COR-L47 (cell line): ENCODE measurements at regions not wholly inside any gene's neighbourhood (a gene's known extent, or its start where the extent isn't known, plus 50 kb on each side); places are given as distances from the start of the nearest gene placed in this dataset.
"Not testable (repeated sequence)": the region's sequence is repeated elsewhere in the genome, so short reads cannot be mapped to it uniquely, and the experiment has no call there.

Source experiments
- DNase-seq: peaks from one replicate; lab custom pipeline; 2025; lab: John Stamatoyannopoulos, UW

GRCh38 chr6:26720663-26721218, 61.2 kb upstream of the ZNF322 start:
- DNase-seq: not testable (repeated sequence)

GRCh38 chr6:26730019-26730766, 70.6 kb upstream of the ZNF322 start:
- not testable (repeated sequence) for DNase-seq

GRCh38 chr6:26734776-26735472, 75.4 kb upstream of the ZNF322 start:
- not testable (repeated sequence) for DNase-seq

DNA sequence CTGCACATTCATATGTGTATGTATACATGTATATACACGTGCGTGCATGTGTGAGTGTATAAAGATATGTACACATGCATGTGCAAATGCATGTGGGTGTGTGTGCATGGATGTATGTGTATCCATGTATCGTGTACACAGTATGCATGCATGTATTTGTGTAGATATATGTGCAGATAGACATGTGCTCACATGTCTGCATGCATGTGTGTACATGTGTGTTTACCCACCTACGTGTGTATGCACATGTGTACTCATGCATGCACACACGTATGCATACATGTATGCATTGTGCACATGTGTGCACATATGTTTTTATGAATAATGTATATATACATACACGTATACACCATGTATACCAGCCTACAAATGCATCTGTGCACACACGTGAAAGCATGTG, 80.3 kb upstream of the ZNF322 start:
- no peak for DNase-seq

DNA sequence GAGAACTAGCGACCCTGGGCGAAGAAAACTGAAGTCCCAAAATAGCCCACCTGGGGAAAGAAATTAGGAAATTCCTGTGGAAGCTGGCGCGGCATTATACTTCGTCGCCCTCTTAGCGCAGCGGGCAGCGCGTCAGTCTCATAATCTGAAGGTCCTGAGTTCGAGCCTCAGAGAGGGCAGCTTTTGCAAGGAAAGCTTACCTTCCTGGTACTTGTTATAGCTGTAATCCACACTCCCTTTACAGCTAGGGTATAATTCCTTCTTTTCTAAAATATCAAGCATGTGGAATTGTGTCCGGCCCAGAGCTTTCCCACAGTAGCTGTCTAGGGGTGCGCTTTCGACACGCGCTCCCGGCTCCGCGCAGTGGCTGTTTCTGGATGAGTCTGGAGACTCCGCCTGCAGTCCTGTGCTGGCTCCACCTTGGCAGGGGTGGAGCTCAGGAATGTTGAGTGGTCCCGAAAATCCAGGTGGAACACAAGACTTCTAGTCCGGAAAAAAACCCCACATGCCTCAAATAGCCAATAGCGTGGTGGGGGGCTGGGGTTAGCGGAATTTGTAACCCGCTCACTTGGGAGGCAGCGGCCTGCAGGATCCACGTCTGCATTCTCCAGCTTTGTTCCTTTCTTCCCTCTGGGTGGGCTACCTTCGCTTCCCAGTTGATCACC, 83.7 kb upstream of the ZNF322 start:
- DNase-seq: no peak

- no peak for DNase-seq
These were observed 84.6 kb upstream of the ZNF322 start for GRCh38 chr6:26743941-26744699.

DNA sequence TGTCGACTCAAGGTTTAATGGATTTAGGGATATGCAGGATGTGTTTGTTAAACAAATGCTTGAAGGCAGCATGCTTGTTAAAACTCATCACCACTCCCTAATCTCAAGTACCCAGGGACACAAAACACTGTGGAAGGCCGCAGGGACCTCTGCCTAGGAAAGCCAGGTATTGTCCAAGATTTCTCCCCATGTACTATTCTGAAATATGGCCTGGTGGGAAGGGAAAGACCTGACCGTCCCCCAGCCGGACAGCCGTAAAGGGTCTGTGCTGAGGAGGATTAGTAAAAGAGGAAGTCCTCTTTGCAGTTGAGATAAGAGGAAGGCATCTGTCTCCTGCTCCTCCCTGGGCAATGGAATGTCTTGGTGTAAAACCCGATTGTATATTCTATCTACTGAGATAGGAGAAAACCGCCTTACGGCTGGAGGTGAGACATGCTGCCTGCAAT, 85.3 kb upstream of the ZNF322 start:
- not testable (repeated sequence) for DNase-seq

DNA sequence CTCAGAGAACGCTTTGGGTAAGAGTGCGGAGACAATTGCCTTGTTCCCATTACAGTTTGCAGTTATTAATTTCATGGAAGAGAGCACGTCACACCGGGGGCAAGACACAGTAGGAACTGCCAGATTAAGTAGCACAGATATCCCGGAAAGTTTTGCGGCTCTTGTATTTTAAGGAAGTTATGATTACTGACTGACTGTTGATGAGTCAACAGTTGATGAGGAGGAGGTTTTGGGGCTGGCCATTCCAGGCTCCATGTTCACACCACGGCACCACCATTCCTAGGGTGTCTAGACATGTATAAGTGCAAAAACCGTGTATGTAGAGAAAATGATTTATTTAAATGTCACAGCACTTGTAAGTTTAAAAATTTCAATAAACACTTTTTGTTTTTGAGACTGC, 86.4 kb upstream of the ZNF322 start:
- not testable (repeated sequence) for DNase-seq

GRCh38 chr6:26749126-26749758, 89.7 kb upstream of the ZNF322 start:
- DNase-seq: not testable (repeated sequence)

GRCh38 chr6:26749759-26750126, 90.2 kb upstream of the ZNF322 start:
- not testable (repeated sequence) for DNase-seq

DNA sequence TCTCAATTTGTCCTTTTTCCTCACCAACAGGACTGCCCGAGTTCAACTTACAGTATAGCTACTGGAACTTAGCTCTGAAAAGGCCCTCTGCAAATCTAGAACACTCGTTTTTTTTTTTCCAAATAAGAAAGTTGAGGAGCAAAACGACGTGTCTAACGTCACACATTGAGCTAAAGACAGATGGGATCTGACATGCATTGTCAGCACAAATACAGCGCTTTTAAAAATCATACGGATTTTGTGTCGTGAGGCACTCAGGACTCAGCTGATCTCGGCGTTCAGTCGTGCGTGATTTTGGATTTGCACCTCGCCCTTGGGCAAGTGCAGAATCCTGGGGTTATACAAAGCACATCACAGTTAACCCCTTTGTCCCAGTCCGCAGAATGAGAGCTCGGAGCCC, 94.7 kb upstream of the ZNF322 start:
- DNase-seq: no peak

- DNase-seq: not testable (repeated sequence)
These were observed 95.3 kb upstream of the ZNF322 start for GRCh38 chr6:26754801-26755200.

DNA sequence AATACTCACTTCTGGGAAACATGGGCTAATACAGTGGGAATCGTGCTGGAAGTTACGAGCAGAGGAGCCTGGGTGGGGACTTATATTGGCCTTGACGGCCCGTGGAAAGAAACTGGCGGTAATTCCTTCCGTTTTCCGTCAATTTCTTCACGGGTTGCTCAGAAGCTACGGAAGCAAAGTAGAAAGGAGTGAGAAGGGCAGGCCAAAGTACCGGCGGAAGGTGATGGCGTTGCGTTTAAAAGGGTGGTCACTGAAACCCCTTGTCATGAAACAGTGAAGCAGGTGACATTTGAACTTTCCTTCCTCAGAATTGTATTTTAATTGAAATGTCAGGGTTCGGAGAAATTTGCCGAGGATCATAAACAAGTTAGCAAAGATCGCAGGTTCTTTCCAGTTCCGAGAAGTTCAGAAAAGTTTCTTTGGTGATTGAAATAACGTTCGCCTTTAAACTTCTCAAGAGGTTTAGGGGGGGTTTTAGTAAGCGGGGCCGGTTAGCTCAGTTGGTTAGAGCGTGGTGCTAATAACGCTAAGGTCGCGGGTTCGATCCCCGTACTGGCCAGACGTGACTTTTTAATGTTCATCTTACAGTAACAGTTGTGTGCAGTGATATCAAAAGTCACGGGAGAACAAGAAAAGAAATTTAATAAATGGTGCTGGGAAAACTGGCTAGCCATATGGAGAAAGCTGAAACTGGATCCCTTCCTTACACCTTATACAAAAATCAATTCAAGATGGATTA, 96.7 kb upstream of the ZNF322 start:
- not testable (repeated sequence) for DNase-seq

DNA sequence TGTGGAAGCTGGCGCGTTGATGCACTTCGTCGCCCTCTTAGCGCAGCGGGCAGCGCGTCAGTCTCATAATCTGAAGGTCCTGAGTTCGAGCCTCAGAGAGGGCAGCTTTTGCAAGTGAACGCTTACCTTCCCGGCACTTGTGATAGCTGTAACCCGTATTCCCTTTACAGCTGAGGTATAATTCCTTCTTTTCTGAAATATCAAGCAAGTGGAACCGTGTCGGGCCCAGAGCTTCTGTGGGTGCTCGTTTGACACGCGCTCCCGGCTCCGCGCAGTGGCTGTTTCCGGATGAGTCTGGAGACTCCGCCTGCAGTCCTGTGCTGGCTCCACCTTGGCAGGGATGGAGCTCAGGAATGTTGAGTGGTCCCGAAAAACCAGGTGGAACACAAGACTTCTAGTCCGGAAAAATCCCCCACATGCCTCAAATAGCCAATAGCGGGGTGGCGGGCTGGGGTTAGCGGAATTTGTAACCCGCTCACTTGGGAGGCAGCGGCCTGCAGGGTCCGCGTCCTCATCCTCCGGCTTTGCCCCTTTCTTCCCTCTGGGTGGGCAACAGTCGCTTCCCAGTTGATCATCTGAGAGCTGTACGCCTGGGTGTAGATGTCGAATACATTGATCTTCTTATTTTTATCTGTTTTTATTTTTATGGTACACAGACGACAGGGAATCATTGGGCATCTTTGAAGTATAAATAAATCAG, 106.8 kb upstream of the ZNF322 start:
- DNase-seq: not testable (repeated sequence)

- DNase-seq: not testable (repeated sequence)
These were observed 111.6 kb upstream of the ZNF322 start for GRCh38 chr6:26770941-26771666.

DNA sequence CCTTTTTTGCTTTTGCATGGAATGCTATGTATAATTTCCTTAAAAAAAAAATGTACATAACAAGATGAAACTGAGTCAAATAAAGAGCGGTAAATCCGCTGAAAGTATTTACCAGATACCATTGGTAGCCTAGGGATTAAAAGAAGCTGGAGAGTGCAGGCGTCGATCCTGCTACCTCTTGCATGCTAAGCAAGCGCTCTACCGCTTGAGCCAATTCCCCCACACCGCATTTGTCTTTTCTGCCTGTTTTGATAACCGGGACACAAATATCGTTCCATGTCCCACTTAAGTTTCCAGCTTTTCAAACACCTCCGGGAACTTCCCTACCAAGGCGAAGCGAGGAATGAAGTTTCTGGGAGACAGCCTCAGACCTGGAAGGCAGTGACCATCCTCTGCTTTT, 113.9 kb upstream of the ZNF322 start:
- DNase-seq: not testable (repeated sequence)

- DNase-seq: not testable (repeated sequence)
These were observed 121.0 kb upstream of the ZNF322 start for GRCh38 chr6:26780563-26780962.

GRCh38 chr6:26795474-26796307, 136.1 kb upstream of the ZNF322 start:
- not testable (repeated sequence) for DNase-seq
